Liver (tissue), 8 donors: ENCODE measurements at regions not wholly inside any gene's neighbourhood (a gene's known extent, or its start where the extent isn't known, plus 50 kb on each side); places are given as distances from the start of the nearest gene placed in this dataset.

Experiments used
- DNase-seq: peaks from one replicate; pipeline ENCODE4 v3.0.0-alpha.2; 2017; ENCODE audit warnings: low spot score
- H3K27ac ChIP-seq, 2 donors: one replicate each; pipeline ENCODE4 v1.7.0; 2013; ENCODE audit warnings: inconsistent platforms in 2 of 2, low read length in 2 of 2, control low read depth in 1 of 2, low read depth in 1 of 2, mild to moderate bottlenecking in 1 of 2
- H3K27me3 ChIP-seq, 4 donors: one replicate each; pipeline versions ENCODE4 v1.6.1 to v1.7.0; 2013; ENCODE audit warnings: low read length in 3 of 4, inconsistent platforms in 1 of 4, mild to moderate bottlenecking in 1 of 4, moderate library complexity in 1 of 4; ENCODE audit not compliant: control insufficient read depth in 4 of 4, insufficient read depth in 4 of 4
- H3K36me3 ChIP-seq, 4 donors: one replicate each; pipeline versions ENCODE4 v1.6.1 to v1.7.0; 2013; ENCODE audit warnings: low read length in 3 of 4, mild to moderate bottlenecking in 3 of 4, low read depth in 1 of 4, moderate library complexity in 1 of 4; ENCODE audit not compliant: control insufficient read depth in 4 of 4, insufficient read depth in 3 of 4
- H3K4me1 ChIP-seq, 4 donors: one replicate each; pipeline versions ENCODE4 v1.6.1 to v1.7.0; 2013; ENCODE audit warnings: low read length in 3 of 4, mild to moderate bottlenecking in 3 of 4, moderate library complexity in 1 of 4; ENCODE audit not compliant: control insufficient read depth in 4 of 4, insufficient read depth in 4 of 4
- H3K4me3 ChIP-seq, 3 donors: one replicate each; pipeline versions ENCODE4 v1.6.1 to v1.7.0; 2013; ENCODE audit warnings: low read length in 3 of 3, control low read depth in 1 of 3, low read depth in 1 of 3, mild to moderate bottlenecking in 1 of 3
- H3K9ac ChIP-seq, 2 donors: one replicate each; pipeline ENCODE4 v1.7.0; 2013; ENCODE audit warnings: low read length in 2 of 2, mild to moderate bottlenecking in 2 of 2, moderate library complexity in 2 of 2, control low read depth in 1 of 2, low read depth in 1 of 2
- H3K9me3 ChIP-seq, 4 donors: one replicate each; pipeline versions ENCODE4 v1.6.1 to v1.7.0; 2013; ENCODE audit warnings: low read length in 3 of 4; ENCODE audit not compliant: control insufficient read depth in 4 of 4
- EGR1 ChIP-seq, 2 donors: IDR thresholded peaks; 2 replicates each; pipeline ENCODE4 v1.6.1; 2016 to 2018; ENCODE audit warnings: antibody characterized with exemption in 2 of 2, low read depth in 2 of 2
- FOXA1 ChIP-seq: IDR thresholded peaks from 2 replicates; pipeline ENCODE4 v1.6.1; 2016; ENCODE audit warnings: antibody characterized with exemption
- FOXA2 ChIP-seq: IDR thresholded peaks from 2 replicates; pipeline ENCODE4 v1.6.1; 2016; ENCODE audit warnings: antibody characterized with exemption
- GABPA ChIP-seq, 2 donors: IDR thresholded peaks in 1 of 2; conservative IDR thresholded peaks in 1 of 2; 2 replicates each; pipeline ENCODE4 v1.6.1; 2016; ENCODE audit warnings: antibody characterized with exemption in 2 of 2, mild to moderate bottlenecking in 1 of 2, moderate library complexity in 1 of 2
- HNF4A ChIP-seq, 2 donors: conservative IDR thresholded peaks; 2 replicates each; pipeline ENCODE4 v1.6.1; 2016; ENCODE audit warnings: antibody characterized with exemption in 2 of 2, mild to moderate bottlenecking in 2 of 2
- HNF4G ChIP-seq: IDR thresholded peaks from 2 replicates; pipeline ENCODE4 v1.6.1; 2016; ENCODE audit warnings: antibody characterized with exemption
- JUND ChIP-seq, 2 donors: IDR thresholded peaks; 2 replicates each; pipeline ENCODE4 v1.6.1; 2016; ENCODE audit warnings: antibody characterized with exemption in 2 of 2
- NR2F2 ChIP-seq: IDR thresholded peaks from 2 replicates; pipeline ENCODE4 v1.6.1; 2016; ENCODE audit warnings: antibody characterized with exemption
- RAD21 ChIP-seq, 2 donors: IDR thresholded peaks; 2 replicates each; pipeline ENCODE4 v1.6.1; 2016; ENCODE audit warnings: antibody characterized with exemption in 2 of 2, mild to moderate bottlenecking in 2 of 2
- RXRA ChIP-seq, 2 donors: IDR thresholded peaks; 2 replicates each; pipeline ENCODE4 v1.6.1; 2017 to 2018; ENCODE audit warnings: antibody characterized with exemption in 2 of 2, mild to moderate bottlenecking in 1 of 2
- SP1 ChIP-seq: IDR thresholded peaks from 2 replicates; pipeline ENCODE4 v1.6.1; 2018; ENCODE audit warnings: antibody characterized with exemption, mild to moderate bottlenecking
- TAF1 ChIP-seq: conservative IDR thresholded peaks from 2 replicates; pipeline ENCODE4 v1.6.1; 2016; ENCODE audit warnings: antibody characterized with exemption, mild to moderate bottlenecking
- YY1 ChIP-seq: IDR thresholded peaks from 2 replicates; pipeline ENCODE4 v1.6.1; 2016; ENCODE audit warnings: antibody characterized with exemption, mild to moderate bottlenecking
- WGBS: extraction: QIAGEN DNeasy Blood & Tissue Kit; methylation state at CpG from one replicate; pipeline ENCODE4 v1.1.7; 2013; 5-methylcytosine and 5-hydroxymethylcytosine counted together
- TF ChIP-seq, protein P1 (sequence below): IDR thresholded peaks from 2 replicates; pipeline ENCODE4 v1.6.1; 2016; ENCODE audit warnings: antibody characterized with exemption
- TF ChIP-seq, protein P2 (sequence below): fragments of 150-350 bp; IDR thresholded peaks from 2 replicates; pipeline ENCODE4 v1.5.1; 2017; ENCODE audit warnings: improper control_type of control experiment, low read depth, low read length; ENCODE audit not compliant: missing input control
- TF ChIP-seq, protein P3 (sequence below): IDR thresholded peaks from 2 replicates; pipeline ENCODE4 v1.6.1; 2016; ENCODE audit warnings: antibody characterized with exemption
- TF ChIP-seq, protein P4 (sequence below): IDR thresholded peaks from 2 replicates; pipeline ENCODE4 v1.6.1; 2016; ENCODE audit warnings: antibody characterized with exemption
- TF ChIP-seq, protein P5 (sequence below): IDR thresholded peaks from 2 replicates; pipeline ENCODE4 v1.6.1; 2016; ENCODE audit warnings: antibody characterized with exemption, mild to moderate bottlenecking
- donor health status: healthy.
- donor health status: healthy.
- donor health status: healthy.
- donor health status: healthy.
- donor health status: healthy.

DNA sequence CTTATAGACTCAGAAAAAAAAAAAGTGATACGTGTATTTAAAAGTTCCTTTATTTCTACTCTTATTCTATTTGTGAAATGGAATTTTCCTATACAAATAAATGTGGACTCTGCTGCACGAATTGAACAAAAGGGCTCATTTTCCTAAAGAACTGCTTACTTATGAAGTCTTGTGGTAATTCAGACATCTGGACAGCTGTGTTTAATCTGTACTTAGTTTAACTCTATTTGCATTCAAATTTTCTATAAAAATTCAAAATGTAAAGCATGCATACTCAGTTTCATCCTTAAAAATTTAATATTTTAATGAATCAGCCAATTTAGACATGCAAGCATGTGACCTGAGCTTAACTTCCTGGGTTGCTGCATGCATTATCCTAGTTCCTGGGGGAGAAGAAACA lies 118.0 kb upstream of the PCLO start:
- H3K4me1 ChIP-seq: no peaks in the 10 kb centered on the region
- no peak overlapping the region for H3K27ac ChIP-seq
- peaks cover 0 to 3% (median 0%) of the 10 kb centered on the region in 4 donors for H3K27me3 ChIP-seq
- H3K4me3 ChIP-seq: no peak overlapping the region
- no peak overlapping the region for H3K9ac ChIP-seq
- TF ChIP-seq, protein P1, sequence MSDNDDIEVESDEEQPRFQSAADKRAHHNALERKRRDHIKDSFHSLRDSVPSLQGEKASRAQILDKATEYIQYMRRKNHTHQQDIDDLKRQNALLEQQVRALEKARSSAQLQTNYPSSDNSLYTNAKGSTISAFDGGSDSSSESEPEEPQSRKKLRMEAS: no peak
- TF ChIP-seq RXRA (IDR thresholded peaks at IDR 0.05) (no peak), NR2F2 (no peak), HNF4A (conservative IDR thresholded peaks at IDR 0.05) (no peak), JUND (IDR thresholded peaks at IDR 0.05) (no peak), YY1 (no peak), FOXA1 (no peak), EGR1 (IDR thresholded peaks at IDR 0.05; ENCODE audit: low read depth in 2 of 2) (no peak), SP1 (no peak), GABPA (IDR thresholded peaks at IDR 0.05 in 1 of 2, conservative IDR thresholded peaks at IDR 0.05 in 1 of 2) (no peak), FOXA2 (no peak), HNF4G (no peak), RAD21 (IDR thresholded peaks at IDR 0.05) (no peak), TAF1 (no peak)
- TF ChIP-seq, protein P2, sequence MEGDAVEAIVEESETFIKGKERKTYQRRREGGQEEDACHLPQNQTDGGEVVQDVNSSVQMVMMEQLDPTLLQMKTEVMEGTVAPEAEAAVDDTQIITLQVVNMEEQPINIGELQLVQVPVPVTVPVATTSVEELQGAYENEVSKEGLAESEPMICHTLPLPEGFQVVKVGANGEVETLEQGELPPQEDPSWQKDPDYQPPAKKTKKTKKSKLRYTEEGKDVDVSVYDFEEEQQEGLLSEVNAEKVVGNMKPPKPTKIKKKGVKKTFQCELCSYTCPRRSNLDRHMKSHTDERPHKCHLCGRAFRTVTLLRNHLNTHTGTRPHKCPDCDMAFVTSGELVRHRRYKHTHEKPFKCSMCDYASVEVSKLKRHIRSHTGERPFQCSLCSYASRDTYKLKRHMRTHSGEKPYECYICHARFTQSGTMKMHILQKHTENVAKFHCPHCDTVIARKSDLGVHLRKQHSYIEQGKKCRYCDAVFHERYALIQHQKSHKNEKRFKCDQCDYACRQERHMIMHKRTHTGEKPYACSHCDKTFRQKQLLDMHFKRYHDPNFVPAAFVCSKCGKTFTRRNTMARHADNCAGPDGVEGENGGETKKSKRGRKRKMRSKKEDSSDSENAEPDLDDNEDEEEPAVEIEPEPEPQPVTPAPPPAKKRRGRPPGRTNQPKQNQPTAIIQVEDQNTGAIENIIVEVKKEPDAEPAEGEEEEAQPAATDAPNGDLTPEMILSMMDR: no peak
- TF ChIP-seq, protein P3, sequence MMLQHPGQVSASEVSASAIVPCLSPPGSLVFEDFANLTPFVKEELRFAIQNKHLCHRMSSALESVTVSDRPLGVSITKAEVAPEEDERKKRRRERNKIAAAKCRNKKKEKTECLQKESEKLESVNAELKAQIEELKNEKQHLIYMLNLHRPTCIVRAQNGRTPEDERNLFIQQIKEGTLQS: no peak
- TF ChIP-seq, protein P4, sequence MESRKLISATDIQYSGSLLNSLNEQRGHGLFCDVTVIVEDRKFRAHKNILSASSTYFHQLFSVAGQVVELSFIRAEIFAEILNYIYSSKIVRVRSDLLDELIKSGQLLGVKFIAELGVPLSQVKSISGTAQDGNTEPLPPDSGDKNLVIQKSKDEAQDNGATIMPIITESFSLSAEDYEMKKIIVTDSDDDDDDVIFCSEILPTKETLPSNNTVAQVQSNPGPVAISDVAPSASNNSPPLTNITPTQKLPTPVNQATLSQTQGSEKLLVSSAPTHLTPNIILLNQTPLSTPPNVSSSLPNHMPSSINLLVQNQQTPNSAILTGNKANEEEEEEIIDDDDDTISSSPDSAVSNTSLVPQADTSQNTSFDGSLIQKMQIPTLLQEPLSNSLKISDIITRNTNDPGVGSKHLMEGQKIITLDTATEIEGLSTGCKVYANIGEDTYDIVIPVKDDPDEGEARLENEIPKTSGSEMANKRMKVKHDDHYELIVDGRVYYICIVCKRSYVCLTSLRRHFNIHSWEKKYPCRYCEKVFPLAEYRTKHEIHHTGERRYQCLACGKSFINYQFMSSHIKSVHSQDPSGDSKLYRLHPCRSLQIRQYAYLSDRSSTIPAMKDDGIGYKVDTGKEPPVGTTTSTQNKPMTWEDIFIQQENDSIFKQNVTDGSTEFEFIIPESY: no peak
- TF ChIP-seq, protein P5, sequence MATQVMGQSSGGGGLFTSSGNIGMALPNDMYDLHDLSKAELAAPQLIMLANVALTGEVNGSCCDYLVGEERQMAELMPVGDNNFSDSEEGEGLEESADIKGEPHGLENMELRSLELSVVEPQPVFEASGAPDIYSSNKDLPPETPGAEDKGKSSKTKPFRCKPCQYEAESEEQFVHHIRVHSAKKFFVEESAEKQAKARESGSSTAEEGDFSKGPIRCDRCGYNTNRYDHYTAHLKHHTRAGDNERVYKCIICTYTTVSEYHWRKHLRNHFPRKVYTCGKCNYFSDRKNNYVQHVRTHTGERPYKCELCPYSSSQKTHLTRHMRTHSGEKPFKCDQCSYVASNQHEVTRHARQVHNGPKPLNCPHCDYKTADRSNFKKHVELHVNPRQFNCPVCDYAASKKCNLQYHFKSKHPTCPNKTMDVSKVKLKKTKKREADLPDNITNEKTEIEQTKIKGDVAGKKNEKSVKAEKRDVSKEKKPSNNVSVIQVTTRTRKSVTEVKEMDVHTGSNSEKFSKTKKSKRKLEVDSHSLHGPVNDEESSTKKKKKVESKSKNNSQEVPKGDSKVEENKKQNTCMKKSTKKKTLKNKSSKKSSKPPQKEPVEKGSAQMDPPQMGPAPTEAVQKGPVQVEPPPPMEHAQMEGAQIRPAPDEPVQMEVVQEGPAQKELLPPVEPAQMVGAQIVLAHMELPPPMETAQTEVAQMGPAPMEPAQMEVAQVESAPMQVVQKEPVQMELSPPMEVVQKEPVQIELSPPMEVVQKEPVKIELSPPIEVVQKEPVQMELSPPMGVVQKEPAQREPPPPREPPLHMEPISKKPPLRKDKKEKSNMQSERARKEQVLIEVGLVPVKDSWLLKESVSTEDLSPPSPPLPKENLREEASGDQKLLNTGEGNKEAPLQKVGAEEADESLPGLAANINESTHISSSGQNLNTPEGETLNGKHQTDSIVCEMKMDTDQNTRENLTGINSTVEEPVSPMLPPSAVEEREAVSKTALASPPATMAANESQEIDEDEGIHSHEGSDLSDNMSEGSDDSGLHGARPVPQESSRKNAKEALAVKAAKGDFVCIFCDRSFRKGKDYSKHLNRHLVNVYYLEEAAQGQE: no peak
- no peaks in the 10 kb centered on the region for H3K36me3 ChIP-seq
- WGBS: 58% methylated on average over 2 of the region's 2 CpGs
- DNase-seq: no peak
- no peaks in the 10 kb centered on the region for H3K9me3 ChIP-seq
